NB4 (cell line): ENCODE measurements at regions not wholly inside any gene's neighbourhood (a gene's known extent, or its start where the extent isn't known, plus 50 kb on each side); places are given as distances from the start of the nearest gene placed in this dataset.

ENCODE experiments used
- DNase-seq: peaks from one replicate; pipeline ENCODE4 v3.0.0; 2010; ENCODE audit warnings: low read depth
- H3K4me3 ChIP-seq: one replicate; pipeline ENCODE4 v1.5.1; 2011; ENCODE audit warnings: mild to moderate bottlenecking, low read depth, low read length, moderate library complexity
- MYC ChIP-seq: IDR thresholded peaks from 2 replicates; pipeline ENCODE4 v1.6.1; 2011; ENCODE audit warnings: low read depth, low read length
- POLR2A ChIP-seq: IDR thresholded peaks from 2 replicates; pipeline ENCODE4 v1.6.1; 2011; ENCODE audit warnings: mild to moderate bottlenecking; ENCODE audit not compliant: insufficient read length; ENCODE audit errors: extremely low read depth
- TF ChIP-seq, protein P1 (sequence below): IDR thresholded peaks from 2 replicates; pipeline ENCODE4 v1.6.1; 2011; ENCODE audit warnings: low read depth, low read length
- TF ChIP-seq, protein P2 (sequence below): IDR thresholded peaks from one replicate; pipeline ENCODE4 v1.5.1; 2012; ENCODE audit warnings: low read depth, low read length

DNA sequence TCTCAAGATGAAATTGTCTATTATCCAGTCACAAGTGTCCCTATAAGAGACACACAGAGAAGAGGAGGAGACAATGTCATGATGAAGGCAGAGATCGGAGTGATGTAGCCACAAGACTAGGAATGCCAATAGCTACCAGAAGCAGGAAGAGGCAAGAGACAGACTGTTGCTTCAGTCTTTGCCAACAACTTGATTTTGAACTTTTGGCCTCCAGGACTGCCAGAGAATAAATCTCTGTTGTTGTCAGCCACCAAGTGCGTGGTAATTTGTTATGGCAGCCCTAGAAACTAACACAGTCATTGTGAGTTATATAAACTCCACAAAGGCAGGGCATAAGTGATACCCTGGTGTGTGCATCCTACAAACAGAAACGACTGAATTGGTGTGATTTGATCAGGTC is 517.0 kb downstream of the BTBD3 start:
- H3K4me3 ChIP-seq, result no peak overlapping the region
- no peak for DNase-seq
- TF ChIP-seq, protein P1, sequence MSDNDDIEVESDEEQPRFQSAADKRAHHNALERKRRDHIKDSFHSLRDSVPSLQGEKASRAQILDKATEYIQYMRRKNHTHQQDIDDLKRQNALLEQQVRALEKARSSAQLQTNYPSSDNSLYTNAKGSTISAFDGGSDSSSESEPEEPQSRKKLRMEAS, result no peak
- no peak for TF ChIP-seq MYC
- no peak for TF ChIP-seq POLR2A
- TF ChIP-seq, protein P2, sequence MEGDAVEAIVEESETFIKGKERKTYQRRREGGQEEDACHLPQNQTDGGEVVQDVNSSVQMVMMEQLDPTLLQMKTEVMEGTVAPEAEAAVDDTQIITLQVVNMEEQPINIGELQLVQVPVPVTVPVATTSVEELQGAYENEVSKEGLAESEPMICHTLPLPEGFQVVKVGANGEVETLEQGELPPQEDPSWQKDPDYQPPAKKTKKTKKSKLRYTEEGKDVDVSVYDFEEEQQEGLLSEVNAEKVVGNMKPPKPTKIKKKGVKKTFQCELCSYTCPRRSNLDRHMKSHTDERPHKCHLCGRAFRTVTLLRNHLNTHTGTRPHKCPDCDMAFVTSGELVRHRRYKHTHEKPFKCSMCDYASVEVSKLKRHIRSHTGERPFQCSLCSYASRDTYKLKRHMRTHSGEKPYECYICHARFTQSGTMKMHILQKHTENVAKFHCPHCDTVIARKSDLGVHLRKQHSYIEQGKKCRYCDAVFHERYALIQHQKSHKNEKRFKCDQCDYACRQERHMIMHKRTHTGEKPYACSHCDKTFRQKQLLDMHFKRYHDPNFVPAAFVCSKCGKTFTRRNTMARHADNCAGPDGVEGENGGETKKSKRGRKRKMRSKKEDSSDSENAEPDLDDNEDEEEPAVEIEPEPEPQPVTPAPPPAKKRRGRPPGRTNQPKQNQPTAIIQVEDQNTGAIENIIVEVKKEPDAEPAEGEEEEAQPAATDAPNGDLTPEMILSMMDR, result no peak

DNA sequence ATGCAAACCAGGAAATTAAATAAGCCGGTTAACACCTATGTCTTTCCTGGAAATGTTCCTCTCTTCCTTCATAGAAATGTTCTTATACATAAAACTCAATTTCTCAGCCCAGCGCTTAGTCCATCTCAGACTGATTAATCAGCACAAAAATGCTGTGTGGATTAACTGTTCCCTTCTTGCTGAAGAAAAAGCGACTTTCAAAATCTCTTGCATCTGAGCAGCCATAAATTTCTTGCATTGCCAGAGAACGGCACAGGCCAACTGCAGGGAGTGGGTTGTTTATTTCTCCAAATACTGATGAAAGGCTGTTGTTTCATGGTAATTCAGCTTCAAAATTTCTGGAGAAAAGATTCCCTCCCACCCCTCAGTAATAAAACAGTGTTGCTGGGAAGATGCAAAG is 517.6 kb downstream of the BTBD3 start:
- no peak overlapping the region for H3K4me3 ChIP-seq
- no peak for DNase-seq
- TF ChIP-seq, protein P1, result no peak
- TF ChIP-seq, protein P2, result no peak
- TF ChIP-seq POLR2A, result no peak
- no peak for TF ChIP-seq MYC

DNA sequence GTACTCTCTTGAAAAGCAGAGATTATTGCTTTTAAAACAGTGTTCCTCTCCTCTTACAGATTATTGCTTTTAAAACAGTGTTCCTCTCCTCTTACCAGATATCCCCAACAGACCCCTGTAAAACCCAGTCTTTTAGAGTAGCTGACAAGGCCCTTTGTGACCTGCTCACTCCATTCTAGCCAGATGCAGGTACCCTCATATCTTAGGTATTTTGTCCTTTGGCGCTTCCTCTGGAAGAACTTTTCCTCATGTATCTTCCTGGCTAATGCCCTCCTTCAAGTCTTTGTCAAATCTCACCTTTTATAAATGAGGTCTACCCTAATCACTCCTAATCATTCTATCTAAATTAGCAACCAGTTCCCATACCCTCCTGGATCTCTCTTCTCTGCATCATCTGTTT is 536.0 kb downstream of the BTBD3 start:
- TF ChIP-seq, protein P2, result no peak
- TF ChIP-seq POLR2A, result no peak
- TF ChIP-seq MYC, result no peak
- TF ChIP-seq, protein P1, result no peak

DNA sequence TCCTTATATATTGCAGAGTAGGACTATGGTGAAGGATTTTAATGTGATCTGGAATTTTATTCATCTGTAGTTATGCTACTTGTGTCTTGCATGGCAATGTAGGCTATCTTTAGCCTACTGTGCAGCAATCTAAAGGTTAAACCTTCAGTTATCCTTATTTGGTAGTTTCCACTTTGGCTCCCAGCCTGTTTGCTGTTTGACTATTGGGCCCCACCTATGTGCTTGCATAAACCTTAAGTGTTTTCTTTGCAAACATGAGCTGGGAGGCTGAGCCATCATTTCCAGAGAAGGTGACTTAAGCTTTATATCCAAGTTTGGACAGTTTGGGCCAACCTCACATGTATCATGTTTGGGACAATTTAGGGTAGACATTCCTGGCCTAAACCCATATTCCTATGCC is 537.5 kb downstream of the BTBD3 start:
- no peak overlapping the region for H3K4me3 ChIP-seq
- no peak for DNase-seq
- TF ChIP-seq, protein P1, result no peak
- TF ChIP-seq POLR2A (no peak), MYC (no peak)
- TF ChIP-seq, protein P2, result no peak

More for the DNA sequence above, 536.0 kb downstream of the BTBD3 start:
- DNase-seq, result no peak
- H3K4me3 ChIP-seq, result no peak overlapping the region

DNA sequence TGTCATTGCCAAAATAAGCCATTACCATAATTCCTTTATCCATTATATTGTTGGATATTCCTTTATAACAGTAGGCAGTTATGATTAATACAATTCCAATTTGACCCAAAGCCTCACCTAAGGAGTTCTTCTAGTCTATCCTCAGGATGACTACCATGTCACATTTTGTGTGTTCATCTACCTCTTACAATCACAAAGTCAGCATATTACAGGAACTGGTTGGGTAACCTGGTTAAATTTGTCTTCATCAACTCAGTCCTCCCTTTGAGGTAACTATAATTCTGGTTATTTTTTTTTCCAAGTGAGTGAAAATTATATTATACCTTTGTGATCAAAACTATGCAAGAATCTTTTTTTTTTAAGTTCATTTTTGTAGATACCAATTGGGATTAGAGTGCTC is 540.5 kb downstream of the BTBD3 start:
- no peak overlapping the region for H3K4me3 ChIP-seq
- DNase-seq, result no peak
- TF ChIP-seq MYC (no peak), POLR2A (no peak)
- TF ChIP-seq, protein P1, result no peak
- TF ChIP-seq, protein P2, result no peak

DNA sequence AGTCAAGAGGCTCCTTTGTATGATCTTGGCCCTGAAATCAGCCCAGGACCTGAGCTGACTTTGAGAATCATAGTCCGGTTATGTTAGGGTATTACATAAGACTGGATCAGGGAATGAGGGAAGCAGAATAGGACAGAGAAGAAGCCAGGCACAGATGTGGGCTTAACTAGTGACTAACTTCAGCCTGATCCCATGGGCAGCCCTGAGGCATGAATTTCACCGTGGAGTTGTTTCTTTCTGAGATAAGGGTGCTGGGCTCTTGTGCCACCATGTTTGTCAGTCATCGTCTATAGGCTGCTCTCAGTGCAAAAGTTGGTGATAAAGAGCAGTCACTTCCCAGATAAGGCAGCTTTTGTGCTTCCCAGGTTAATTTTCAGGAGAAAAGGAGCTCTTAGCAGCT is 544.7 kb upstream of the SPTLC3 start:
- TF ChIP-seq, protein P1, result no peak
- TF ChIP-seq, protein P2, result no peak
- TF ChIP-seq POLR2A (no peak), MYC (no peak)
- DNase-seq, result no peak
- H3K4me3 ChIP-seq, result no peak overlapping the region
